ENCODE measurements at regions not wholly inside any gene's neighbourhood (a gene's known extent, or its start where the extent isn't known, plus 50 kb on each side); places are given as distances from the start of the nearest gene placed in this dataset.

- H3K27me3 ChIP-seq (replicated peaks; ENCODE audit: insufficient read depth): no peaks in the 10 kb centered on the region
- no peaks in the 10 kb centered on the region for H3K9me3 ChIP-seq
- H3K4me1 ChIP-seq (replicated peaks): no peaks in the 10 kb centered on the region
- intact Hi-C loops (cut with DNase I): no loop called here
- DNase-seq (ENCODE audit: low spot score): no peak
- 68% methylated on average over 2 of the region's 2 CpGs for WGBS
- no peaks in the 10 kb centered on the region for H3K36me3 ChIP-seq
- H3K4me3 ChIP-seq: no peak overlapping the region
- TF ChIP-seq CTCF (IDR thresholded peaks at IDR 0.05) (no peak), POLR2A (IDR thresholded peaks at IDR 0.05) (no peak), POLR2AphosphoS5 (IDR thresholded peaks at IDR 0.05) (no peak)
- H3K27ac ChIP-seq: no peak overlapping the region
Measured at GRCh38 chr17:54527941-54528340, 372.7 kb upstream of the TOM1L1 start.

- intact Hi-C loops (cut with DNase I): no loop called here
- no peaks in the 10 kb centered on the region for H3K4me1 ChIP-seq (replicated peaks)
- 64% methylated on average over 3 of the region's 3 CpGs for WGBS
- H3K9me3 ChIP-seq: no peaks in the 10 kb centered on the region
- no peak for TF ChIP-seq CTCF (IDR thresholded peaks at IDR 0.05)
- TF ChIP-seq POLR2AphosphoS5 (IDR thresholded peaks at IDR 0.05): no peak
- TF ChIP-seq POLR2A (IDR thresholded peaks at IDR 0.05): no peak
- H3K27me3 ChIP-seq (replicated peaks; ENCODE audit: insufficient read depth): no peaks in the 10 kb centered on the region
- no peak overlapping the region for H3K27ac ChIP-seq
- no peaks in the 10 kb centered on the region for H3K36me3 ChIP-seq
- H3K4me3 ChIP-seq: no peak overlapping the region
- DNase-seq (ENCODE audit: low spot score): no peak
Measured at GRCh38 chr17:54530398-54530797, 370.3 kb upstream of the TOM1L1 start.

GRCh38 chr17:54536306-54536705 lies 364.3 kb upstream of the TOM1L1 start:
- WGBS: 95% methylated on average over 4 of the region's 4 CpGs
- intact Hi-C loops (cut with DNase I): no loop called here
- TF ChIP-seq POLR2AphosphoS5 (IDR thresholded peaks at IDR 0.05) (no peak), POLR2A (IDR thresholded peaks at IDR 0.05) (no peak), CTCF (IDR thresholded peaks at IDR 0.05) (no peak)
- H3K27me3 ChIP-seq (replicated peaks; ENCODE audit: insufficient read depth): no peaks in the 10 kb centered on the region
- no peak overlapping the region for H3K27ac ChIP-seq
- no peaks in the 10 kb centered on the region for H3K36me3 ChIP-seq
- DNase-seq (ENCODE audit: low spot score): no peak
- no peaks in the 10 kb centered on the region for H3K4me1 ChIP-seq (replicated peaks)
- no peaks in the 10 kb centered on the region for H3K9me3 ChIP-seq
- H3K4me3 ChIP-seq: no peak overlapping the region

GRCh38 chr17:54537656-54538055 lies 363.0 kb upstream of the TOM1L1 start:
- intact Hi-C loops (cut with DNase I): no loop called here
- 89% methylated on average over 3 of the region's 3 CpGs for WGBS

More at GRCh38 chr17:54537656-54538055, 363.0 kb upstream of the TOM1L1 start:
- H3K4me1 ChIP-seq (replicated peaks): no peaks in the 10 kb centered on the region
- H3K27me3 ChIP-seq (replicated peaks; ENCODE audit: insufficient read depth): no peaks in the 10 kb centered on the region
- H3K27ac ChIP-seq: no peak overlapping the region
- no peak for DNase-seq (ENCODE audit: low spot score)
- no peaks in the 10 kb centered on the region for H3K9me3 ChIP-seq
- TF ChIP-seq POLR2A (IDR thresholded peaks at IDR 0.05) (no peak), CTCF (IDR thresholded peaks at IDR 0.05) (no peak), POLR2AphosphoS5 (IDR thresholded peaks at IDR 0.05) (no peak)
- no peaks in the 10 kb centered on the region for H3K36me3 ChIP-seq
- H3K4me3 ChIP-seq: no peak overlapping the region

Measured in prostate gland (tissue), 2 donors.